ENCODE measurements at regions not wholly inside any gene's neighbourhood (a gene's known extent, or its start where the extent isn't known, plus 50 kb on each side); places are given as distances from the start of the nearest gene placed in this dataset.

GRCh38 chr12:75708802-75709201, 197.4 kb upstream of the KRR1 start:
- TF ChIP-seq POLR2AphosphoS5 (IDR thresholded peaks at IDR 0.05) = no peak
- no peak for TF ChIP-seq CTCF (IDR thresholded peaks at IDR 0.05)

Measured in breast epithelium (tissue), 3 donors.